ENCODE measurements at regions not wholly inside any gene's neighbourhood (a gene's known extent, or its start where the extent isn't known, plus 50 kb on each side); places are given as distances from the start of the nearest gene placed in this dataset.

DNA sequence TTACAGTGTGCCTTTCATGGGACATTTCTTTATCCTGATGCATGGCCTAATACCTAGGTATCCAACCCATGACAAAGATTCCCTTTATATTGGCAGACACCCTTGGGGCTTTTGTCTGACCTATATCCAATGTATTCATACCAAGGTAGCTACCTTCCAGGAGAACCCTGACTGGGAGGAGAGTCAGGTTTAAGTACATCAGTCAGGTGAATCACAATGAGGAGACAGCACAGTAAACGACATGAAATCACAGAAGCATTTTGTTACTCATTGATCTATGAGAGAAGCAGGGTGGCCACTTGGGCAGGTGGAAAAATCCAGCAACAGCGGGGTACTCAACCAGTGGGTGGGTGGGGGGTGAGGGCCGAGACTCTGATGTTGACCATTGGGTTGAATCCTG, 527.4 kb upstream of the ATXN8OS start:
- no peak overlapping the region for H3K4me3 ChIP-seq (ENCODE audit: low read depth, low read length)
- TF ChIP-seq, protein P1, sequence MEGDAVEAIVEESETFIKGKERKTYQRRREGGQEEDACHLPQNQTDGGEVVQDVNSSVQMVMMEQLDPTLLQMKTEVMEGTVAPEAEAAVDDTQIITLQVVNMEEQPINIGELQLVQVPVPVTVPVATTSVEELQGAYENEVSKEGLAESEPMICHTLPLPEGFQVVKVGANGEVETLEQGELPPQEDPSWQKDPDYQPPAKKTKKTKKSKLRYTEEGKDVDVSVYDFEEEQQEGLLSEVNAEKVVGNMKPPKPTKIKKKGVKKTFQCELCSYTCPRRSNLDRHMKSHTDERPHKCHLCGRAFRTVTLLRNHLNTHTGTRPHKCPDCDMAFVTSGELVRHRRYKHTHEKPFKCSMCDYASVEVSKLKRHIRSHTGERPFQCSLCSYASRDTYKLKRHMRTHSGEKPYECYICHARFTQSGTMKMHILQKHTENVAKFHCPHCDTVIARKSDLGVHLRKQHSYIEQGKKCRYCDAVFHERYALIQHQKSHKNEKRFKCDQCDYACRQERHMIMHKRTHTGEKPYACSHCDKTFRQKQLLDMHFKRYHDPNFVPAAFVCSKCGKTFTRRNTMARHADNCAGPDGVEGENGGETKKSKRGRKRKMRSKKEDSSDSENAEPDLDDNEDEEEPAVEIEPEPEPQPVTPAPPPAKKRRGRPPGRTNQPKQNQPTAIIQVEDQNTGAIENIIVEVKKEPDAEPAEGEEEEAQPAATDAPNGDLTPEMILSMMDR (IDR thresholded peaks at IDR 0.05; ENCODE audit: low read depth, low read length, missing control alignments) = no peak
- no peak for DNase-seq (ENCODE audit: low read depth)

- DNase-seq (ENCODE audit: low read depth) = no peak
- no peak overlapping the region for H3K4me3 ChIP-seq (ENCODE audit: low read depth, low read length)
- TF ChIP-seq, protein P1 (IDR thresholded peaks at IDR 0.05; ENCODE audit: low read depth, low read length, missing control alignments) = no peak
Measured at GRCh38 chr13:69579351-69579750, 528.3 kb upstream of the ATXN8OS start.

- DNase-seq (ENCODE audit: low read depth) = no peak
- no peak overlapping the region for H3K4me3 ChIP-seq (ENCODE audit: low read depth, low read length)
- TF ChIP-seq, protein P1 (IDR thresholded peaks at IDR 0.05; ENCODE audit: low read depth, low read length, missing control alignments) = no peak
Measured at GRCh38 chr13:69571606-69572323, 535.9 kb upstream of the ATXN8OS start.

GRCh38 chr13:69567514-69567913, 540.1 kb upstream of the ATXN8OS start:
- TF ChIP-seq, protein P1 (IDR thresholded peaks at IDR 0.05; ENCODE audit: low read depth, low read length, missing control alignments) = no peak
- DNase-seq (ENCODE audit: low read depth) = no peak
- no peak overlapping the region for H3K4me3 ChIP-seq (ENCODE audit: low read depth, low read length)

GRCh38 chr13:69566104-69566716, 541.4 kb upstream of the ATXN8OS start:
- no peak for DNase-seq (ENCODE audit: low read depth)
- TF ChIP-seq, protein P1 (IDR thresholded peaks at IDR 0.05; ENCODE audit: low read depth, low read length, missing control alignments) = no peak
- no peak overlapping the region for H3K4me3 ChIP-seq (ENCODE audit: low read depth, low read length)

DNA sequence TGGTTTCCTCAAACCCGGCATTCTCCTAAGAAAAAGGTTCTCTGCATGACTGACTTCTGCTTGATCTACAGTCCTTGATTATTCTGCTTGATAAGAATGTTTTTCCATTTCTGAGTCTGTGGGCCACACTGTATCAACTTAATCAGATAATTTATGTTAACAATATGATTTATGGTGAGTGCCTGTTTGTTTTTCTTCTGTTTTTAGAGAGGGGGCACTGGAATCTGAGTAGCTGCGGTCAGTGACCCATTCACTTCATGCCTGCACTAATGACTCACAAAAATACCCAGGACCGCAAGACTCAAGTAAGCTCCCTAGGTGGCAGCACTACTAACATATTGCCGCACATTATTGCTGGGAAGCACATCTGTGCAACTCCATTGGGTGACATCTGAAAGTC, 542.3 kb upstream of the ATXN8OS start:
- peak; percentile 8 for DNase-seq (ENCODE audit: low read depth)
- TF ChIP-seq, protein P1 (IDR thresholded peaks at IDR 0.05; ENCODE audit: low read depth, low read length, missing control alignments) = peak; percentile 54
- H3K4me3 ChIP-seq (ENCODE audit: low read depth, low read length) = no peak overlapping the region

All from GM12864 (cell line).